GM04503 (cell line): ENCODE measurements at regions not wholly inside any gene's neighbourhood (a gene's known extent, or its start where the extent isn't known, plus 50 kb on each side); places are given as distances from the start of the nearest gene placed in this dataset.
A peak's percentile ranks its signal among the peaks of the same experiment; 100 is the strongest.
"Not testable (repeated sequence)": the region's sequence is repeated elsewhere in the genome, so short reads cannot be mapped to it uniquely, and the experiment has no call there.

Experiments
- DNase-seq: peaks from one replicate; pipeline ENCODE4 v3.0.0-alpha.2; 2012; ENCODE audit warnings: low read depth

DNA sequence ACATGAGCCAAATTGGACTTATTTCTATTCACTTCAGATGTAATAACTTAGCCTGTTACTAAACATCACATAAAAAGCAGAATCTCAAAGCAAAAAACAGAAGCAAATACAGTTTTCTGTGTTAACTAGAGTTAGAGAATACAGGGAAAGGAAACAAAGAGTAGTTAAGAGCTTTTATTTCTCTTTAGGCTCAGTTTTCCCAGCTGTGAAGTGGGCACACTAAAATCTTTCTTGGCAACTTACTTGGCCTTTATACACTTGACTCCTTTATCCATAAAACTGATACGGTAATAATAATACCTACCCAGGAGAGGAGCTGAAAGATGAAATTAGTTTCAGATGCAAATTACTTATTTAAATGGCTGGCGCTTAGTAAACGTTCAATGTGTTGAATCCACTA, 132.8 kb upstream of the SPATS2L start:
- no peak for DNase-seq

DNA sequence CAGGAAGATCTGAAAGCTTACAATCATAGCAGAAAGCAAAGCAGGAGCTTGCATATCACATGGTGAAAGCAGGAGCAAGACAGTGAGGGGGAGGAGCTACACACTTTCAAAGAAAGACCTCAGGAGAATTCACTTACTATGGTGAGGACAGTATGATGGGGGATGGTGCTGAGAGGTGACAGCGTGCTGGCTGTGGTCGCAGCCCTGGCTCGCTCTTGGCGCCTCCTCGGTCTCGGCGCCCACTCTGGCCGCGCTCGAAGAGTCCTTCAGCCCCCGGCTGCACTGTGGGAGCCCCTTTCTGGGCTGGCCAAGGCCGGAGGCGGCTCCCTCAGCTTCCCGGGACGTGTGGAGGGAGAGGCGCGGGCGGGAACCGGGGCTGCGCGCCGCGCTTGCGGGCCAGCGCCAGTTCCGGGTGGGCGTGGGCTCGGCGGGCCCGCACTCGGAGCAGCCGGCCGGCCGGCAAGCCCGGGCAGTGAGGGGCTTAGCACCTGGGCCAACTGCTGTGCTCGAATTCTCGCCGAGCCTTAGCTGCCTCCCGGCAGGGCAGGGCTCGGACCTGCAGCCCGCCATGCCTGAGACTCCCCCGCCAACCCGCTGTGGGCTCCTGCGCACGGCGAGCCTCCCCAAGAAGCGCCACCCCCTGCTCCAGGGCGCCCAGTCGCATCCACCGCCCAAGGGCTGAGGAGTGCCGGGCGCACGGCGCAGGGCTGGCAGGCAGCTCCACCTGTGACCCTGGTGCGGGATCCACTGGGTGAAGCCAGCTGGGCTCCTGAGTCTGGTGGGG, 131.9 kb upstream of the SPATS2L start:
- no peak for DNase-seq

DNA sequence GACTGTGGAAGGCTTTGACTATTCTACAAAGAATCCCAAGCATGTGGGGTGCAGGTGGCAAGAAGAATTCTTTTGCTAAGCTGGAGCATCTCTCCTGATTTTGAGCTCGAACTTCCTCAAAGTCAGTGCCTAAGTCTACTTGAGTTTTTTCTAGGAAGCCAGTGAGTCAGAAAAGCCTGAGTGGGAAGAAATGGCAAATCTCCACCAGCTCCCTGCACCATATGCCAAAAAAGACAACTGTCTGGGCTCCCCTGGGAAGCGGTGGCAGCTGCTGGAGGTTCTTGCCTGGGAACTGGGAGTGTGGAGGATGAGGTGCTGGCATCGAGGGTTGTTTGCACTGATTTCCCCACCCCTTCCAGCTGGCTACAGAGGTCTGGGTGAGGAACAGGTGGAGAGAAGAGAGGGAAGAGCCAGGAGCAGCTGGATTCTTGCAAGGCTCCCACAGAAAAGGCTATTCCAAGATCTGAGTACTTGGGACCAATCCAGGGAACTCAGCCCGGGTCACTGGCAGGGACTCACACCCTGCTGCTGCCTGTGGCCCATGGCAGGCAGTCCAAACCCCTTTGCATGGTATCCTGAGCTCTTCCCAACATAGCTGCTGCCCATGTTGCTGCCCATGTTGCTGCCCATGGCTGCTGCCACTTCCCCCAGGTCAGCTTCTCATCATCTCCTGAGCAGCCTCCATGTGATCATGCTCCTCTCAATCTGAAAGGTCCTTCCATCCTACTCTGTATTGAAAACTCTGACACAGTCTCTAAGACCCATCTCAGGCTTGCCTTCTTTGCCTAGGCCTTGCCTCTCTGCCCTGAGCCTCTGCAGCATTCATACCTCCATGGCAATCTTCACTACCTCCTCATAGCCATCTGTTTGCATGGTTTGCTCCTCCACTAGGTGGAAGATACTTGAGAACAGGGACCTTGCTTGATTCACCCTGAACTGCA, 128.3 kb upstream of the SPATS2L start:
- peak; percentile 17 for DNase-seq

DNA sequence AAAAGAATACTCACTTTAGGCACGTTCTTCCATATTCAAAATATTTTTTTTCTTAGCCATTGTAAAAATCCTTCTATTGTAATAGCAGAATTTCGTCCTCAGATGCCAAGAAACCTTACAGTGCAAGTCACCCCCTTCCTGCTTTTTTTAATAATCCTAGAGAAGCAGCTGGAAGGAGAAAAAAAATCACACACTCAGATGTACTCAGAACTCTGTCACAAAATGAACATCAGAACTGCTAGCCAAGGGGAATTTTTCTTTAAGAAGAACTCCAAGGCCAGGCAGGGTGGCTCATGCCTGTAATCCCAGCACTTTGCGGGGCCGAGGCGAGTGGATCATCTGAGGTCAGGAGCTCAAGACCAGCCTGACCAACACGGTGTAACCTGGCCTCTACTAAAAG, 127.3 kb upstream of the SPATS2L start:
- no peak for DNase-seq

DNA sequence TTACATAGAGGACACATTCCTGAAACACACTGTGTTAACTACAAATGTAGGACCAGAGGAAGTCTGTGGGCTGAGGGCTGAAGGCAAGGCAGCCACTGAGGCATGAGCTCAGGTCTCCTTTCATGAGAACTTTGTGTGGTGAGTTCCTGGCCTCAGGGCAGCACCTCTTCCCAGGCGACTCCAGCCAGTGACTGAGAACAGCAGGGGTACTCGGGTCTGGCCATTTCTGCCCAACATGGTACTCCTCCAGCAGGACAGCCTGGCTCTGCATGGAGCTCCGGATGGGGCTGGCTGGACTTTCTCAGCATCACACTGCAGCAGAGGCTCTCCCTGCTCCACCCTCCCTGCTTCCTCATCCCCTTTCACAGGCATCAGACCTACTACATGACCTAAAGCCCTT, 125.5 kb upstream of the SPATS2L start:
- DNase-seq, result no peak

DNA sequence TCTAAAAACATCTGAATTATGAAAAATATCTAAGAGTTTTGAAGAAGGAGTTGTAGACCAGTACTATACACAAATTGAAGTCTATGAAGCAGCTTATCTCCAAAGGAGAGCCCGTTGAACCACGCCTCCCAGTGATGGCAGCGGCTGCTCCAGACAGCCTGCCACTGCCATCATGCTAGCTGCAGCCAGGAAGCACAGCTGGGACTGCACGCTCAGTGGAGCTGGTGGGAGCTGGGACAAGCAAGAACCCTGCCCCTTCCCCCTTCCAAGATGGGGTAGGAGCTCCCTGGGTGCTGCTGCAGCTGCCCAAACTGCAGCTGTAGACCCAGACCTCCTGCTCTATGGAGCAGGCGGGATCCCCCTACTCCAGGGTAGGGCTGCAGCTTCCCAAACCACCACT, 124.7 kb upstream of the SPATS2L start:
- DNase-seq, result no peak

DNA sequence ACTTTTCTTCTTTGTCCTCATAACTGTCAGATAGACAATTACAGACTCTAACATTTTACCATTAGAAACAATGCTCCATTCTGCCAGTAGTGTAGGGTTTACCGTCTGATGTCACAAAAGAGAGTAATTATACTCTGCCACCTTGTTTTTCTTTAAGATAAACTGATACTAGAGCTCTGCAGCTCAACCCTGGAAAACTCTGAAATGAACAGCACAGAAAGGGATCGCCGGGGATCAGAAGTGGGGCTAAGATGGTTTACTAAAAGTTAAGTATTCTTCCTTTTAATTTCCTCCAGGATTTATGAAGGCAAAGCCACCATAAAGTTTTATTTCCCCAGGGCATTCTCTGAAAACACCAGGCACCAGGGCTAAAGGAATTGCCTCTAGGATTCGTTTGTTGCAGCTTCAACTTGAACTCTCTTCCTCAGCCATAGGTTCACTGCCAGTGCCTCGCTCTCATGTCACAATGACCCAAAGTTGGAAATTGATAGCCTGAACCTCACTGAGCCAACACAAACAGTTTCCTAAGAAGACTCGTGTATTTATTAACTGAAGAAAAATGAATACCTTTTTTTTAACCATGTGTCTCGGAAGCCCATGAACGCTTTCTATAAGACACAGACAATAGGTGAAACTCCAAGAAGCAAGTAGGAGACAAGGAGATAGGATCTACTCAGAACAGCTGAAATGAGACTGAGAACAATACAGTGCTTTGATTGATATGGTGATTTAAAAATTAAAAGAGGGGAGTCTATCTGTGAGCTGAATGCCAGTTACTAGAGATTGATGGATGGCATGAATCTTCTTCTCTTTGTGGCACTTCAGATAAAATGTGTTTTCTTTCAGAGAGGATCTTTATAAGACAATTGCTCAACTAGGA, 121.5 kb upstream of the SPATS2L start:
- DNase-seq, result no peak

DNA sequence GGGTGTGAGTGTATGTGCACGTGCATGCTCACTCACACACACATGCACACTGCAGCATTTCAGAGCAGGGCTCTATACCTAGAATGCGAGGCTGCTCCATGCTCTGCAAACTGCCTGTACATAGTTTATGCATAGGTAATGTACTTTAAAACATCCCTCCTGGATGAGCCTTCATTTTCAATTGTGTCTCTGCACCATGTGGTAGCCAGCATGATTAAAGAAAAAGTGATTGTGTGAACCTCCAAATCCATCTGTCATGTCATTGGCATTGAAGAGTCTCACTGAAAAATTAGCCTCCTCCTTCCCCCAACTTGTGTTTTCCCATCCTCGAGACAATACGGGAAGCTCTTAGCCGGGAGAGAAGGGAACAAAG, 120.9 kb upstream of the SPATS2L start:
- DNase-seq, result no peak

DNA sequence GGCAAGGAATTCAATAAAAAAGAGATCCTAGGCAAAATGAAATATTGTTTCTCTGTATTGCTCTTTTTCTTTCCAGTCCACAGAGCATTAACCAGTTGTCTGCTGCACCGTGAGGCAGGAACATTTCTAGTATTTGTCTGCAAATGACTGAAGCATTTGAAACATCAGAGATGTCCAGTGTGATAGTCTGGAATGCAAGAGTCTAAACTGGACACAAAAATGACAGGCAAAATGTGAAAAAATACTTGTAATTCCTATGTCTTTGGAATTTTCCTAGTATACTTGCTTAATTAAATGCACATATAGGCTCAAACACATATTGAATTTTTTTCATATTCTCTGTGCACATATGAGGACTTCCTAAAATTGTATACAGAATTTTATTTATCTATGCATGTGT, 120.5 kb upstream of the SPATS2L start:
- DNase-seq, result no peak

DNA sequence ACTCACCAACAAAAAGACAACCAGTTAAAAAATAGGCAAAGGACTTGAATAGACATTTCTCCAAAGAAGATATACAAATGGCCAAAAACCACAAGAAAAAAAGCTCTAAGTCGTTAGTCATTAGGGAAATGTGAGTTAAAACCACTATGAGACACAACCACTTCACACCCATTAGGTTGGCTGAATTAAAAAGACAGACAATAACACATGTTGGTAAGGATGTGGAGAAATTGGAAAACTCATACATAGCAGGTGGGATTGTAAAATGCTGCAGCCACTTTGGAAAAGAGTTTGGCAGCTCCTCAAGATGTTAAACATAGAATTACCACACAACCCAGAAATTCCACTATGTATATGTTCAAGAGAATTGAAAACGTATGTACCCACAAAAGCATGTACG, 117.6 kb upstream of the SPATS2L start:
- DNase-seq, result no peak

DNA sequence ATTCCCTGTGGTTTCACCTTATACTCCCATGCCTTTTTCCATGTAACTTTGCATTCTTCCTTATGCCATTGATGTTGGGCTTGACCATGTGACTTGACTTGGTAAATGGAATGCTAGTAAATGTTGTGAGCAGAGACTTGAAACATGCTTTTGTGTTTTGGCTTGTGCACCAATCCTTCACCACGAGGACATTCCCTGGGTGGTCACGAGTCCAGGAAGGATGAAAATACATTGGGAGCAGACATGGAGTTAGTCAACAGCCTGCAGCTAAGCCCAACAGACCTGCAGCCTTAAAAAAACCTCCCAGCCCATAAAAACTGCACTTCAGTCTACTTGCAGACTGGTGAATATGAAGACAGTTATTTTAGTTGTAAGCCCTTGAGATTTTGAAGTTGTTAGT, 116.5 kb upstream of the SPATS2L start:
- DNase-seq, result peak; percentile 3

DNA sequence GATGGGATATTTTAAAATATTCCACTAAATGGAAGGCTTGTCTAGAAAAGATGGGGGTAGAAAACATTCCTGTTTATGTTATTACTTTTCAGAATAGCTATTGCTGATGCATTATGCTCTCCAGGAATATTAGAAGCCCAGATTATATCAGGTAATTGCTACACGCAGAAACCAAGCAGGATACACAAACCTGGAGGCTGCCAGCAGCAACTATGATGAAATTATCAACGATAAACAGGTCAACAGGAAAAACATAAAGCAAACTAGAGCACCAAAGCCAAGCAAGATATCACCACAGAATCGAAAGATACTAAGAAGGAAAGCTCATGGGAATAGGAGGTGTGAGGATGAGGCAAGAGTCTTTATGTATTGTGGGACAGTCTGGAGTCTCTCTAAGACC, 113.2 kb upstream of the SPATS2L start:
- no peak for DNase-seq

DNA sequence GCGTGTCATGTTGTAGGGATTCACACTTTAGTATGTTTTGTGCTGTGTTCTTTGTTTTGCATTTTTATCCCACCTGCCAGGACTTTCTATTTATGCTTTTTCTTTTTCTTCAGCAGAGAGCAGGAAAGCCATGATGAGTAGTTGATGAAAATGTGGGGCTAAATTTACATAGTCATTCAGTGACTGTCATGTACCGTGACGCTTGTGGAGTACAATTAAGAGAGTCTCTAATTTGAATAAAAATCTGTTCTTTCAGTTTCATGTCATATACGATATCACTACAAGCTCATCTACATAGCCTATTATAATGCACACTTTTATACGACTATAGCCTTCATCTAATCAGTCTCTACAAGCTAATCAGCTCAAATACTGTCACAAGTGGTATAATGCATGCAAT, 112.7 kb upstream of the SPATS2L start:
- DNase-seq, result no peak

DNA sequence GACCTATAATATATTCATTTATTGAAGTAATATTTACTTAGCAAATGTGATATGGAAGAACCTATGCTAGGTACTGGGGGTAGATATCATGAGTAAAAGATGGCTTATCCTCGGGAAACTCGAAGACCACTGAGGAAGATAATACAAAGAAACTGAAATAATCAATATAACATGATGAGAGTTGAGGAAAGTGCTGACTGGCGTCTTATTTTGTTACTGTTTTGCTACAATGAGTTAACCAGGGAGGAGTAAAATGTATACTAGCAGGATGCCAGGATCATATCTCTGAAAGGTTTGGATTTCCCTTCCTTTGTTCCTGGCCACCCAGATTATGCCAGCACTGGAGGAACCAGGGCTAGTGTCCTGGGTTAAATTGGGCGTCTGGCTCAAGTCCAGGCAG, 111.7 kb upstream of the SPATS2L start:
- DNase-seq, result no peak

DNA sequence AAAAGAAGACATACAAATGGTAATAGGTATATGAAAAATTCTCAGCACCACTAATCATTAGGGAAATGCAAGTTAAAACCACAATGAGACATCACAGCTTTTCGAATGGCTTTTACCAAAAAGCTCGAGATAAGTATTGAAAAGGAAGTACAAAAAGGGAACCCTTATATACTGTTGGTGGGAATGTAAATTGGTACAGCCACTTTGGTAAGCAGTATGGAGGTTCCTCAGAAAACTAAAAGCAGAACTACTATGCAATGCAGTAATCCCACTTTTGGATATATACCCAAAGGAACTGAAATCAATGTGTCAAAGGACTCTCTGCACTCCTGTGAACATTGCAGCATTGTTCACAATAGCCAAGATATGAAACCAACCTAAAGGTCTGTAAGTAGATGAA, 107.5 kb upstream of the SPATS2L start:
- no peak for DNase-seq

DNA sequence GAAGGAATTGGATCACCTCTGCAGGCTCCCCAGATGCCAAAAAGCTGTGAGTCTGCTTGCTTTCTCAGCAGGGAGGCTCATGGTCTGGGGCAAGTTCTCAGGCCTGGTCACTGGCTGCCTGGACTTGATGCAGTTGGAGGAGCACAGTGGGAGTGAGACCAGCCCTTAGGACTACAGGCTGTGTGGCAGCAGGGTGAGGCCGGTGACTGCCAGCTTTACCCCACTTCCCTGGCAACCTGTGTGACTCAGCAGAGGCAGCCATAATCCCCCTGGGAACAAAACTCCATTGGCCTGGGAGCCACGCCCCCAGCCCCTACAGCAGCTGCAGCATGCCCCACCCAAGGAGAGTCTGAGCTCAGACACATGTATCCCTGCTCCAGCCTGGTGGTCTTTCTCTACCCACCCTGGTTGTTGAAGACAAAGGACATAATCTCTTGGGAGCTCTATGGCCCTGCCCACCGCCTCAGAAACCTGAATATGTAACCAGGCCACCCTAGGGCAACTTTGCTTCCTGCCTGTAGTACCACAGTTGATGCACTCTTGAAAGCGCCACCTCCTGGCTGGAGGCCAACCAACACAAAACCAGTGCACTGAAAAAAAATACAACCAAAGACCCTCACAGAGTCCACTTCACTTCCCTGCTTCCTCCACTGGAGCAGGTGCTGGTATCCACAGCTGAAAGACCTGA, 106.8 kb upstream of the SPATS2L start:
- no peak for DNase-seq

DNA sequence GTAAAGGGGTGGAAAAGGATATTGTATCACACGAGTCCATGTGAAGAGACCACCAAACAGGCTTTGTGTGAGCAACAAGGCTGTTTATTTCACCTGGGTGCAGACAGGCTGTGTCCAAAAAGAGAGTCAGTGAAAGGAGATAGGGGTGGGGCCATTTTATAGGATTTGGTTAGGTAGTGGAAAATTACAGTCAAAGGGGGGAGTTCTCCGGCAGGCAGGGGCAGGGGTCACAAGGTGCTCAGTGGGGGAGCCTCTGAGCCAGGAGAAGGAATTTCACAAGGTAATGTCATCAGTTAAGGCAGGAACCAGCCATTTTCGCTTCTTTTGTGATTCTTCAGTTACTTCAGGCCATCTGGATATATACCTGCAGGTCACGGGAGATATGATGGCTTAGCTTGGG, 104.7 kb upstream of the SPATS2L start:
- not testable (repeated sequence) for DNase-seq

DNA sequence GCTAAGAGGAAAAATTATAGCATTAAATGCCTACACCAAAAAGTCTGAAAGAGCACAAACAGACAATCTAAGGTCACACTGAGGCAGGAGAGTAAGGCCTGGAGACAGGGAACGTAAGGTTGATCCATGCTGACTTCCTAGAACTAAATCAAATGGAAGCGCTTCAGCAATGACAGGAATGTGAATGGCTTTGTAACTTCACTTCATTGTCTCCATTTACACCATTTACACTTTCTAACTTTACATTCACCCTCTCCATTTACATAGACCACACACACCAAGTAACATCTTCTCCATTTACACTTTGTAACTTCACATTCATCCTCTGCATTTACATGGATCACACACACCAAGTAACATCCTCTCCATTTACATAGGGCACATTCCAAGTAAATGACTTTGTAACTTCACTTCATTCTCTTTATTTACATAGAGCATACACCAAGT, 103.1 kb upstream of the SPATS2L start:
- no peak for DNase-seq

DNA sequence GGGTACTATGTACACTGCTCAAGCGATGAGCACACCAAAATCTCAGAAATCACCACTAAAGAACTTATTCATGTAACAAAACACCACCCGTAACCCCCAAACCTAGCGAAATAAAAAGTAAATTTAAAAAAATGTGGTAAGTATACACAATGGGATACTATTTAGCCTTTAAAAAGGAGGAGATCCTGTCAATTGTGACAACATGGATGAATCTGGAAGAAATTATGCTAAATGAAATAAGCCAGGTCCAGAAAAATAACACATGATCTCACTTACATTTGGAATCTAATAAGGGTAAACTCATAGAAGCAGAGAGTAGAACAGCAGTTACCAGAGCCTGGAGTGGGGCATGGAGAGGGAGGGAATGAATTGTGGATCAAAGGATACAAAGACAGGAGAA, 98.5 kb upstream of the SPATS2L start:
- DNase-seq, result no peak

DNA sequence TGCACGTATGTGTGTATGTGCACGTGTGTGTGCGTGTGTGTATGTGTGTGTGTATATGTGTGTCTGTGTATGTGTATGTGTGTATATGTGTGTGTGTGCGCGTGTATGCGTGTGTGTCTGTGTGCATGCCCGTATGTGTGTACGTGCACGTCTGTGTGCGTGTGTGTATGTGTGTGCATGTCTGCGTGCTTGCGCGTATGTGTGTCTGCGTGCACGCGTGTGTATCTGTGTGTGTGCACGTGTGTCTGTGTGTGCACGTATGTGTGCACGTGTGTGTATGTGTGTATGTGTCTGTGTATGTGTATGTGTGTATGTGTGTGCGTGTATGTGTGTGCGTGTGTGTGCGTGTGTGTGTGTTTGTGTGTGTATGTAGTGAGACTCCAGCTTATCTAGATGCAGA, 97.5 kb upstream of the SPATS2L start:
- DNase-seq, result no peak

DNA sequence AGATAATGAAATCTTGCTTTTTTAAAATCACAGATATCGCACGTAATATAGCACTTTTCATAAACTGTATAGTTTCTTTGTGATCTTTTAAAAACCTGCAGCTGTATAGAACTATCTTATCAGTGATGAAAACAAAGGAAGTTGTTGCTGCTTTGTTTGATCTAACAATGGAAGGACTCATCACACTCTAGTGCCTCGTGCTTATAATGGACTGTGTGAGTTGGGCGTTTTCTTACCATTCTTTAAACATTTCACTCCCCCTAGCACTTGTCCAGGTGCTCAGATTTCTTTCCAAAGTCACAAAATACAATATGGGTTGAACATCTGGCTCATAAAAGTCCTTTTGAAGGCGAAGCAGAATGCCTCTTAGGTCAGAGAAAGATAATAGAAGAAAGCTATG, 94.8 kb upstream of the SPATS2L start:
- DNase-seq, result no peak
